Prostate gland (tissue), 2 donors: ENCODE measurements at regions not wholly inside any gene's neighbourhood (a gene's known extent, or its start where the extent isn't known, plus 50 kb on each side); places are given as distances from the start of the nearest gene placed in this dataset.

Source experiments
- CTCF ChIP-seq, 4 experiments: fragments of 200-600 bp in 2 of 4; fragments of 450-650 bp in 2 of 4; sonication (generic) in 2 of 4; IDR thresholded peaks; 1 replicate in 3 of 4; 2 replicates in 1 of 4; pipeline ENCODE4 v1.5.1; 2016 to 2019; ENCODE audit warnings: antibody characterized with exemption in 4 of 4, mild to moderate bottlenecking in 2 of 4, moderate library complexity in 2 of 4
- POLR2A ChIP-seq: fragments of 450-650 bp; IDR thresholded peaks from one replicate; pipeline ENCODE4 v1.6.1; 2016; ENCODE audit warnings: antibody characterized with exemption, mild to moderate bottlenecking
- POLR2AphosphoS5 ChIP-seq: sonication (generic); formaldehyde crosslinking; IDR thresholded peaks from one replicate; pipeline ENCODE4 v1.6.1; 2017; ENCODE audit warnings: antibody characterized with exemption

- TF ChIP-seq CTCF (IDR thresholded peaks at IDR 0.05) (no peak), POLR2AphosphoS5 (no peak), POLR2A (no peak)
Observed at GRCh38 chr16:54517181-54517580, 230.6 kb upstream of the IRX3 start.
